SK-MEL-5 (cell line): ENCODE measurements at regions not wholly inside any gene's neighbourhood (a gene's known extent, or its start where the extent isn't known, plus 50 kb on each side); places are given as distances from the start of the nearest gene placed in this dataset.

Experiments
- DNase-seq: peaks from one replicate; pipeline ENCODE4 v3.0.0-alpha.2; 2016; ENCODE audit warnings: low read depth, low spot score
- in situ Hi-C: cut with HindIII; loops from 2 replicates; pipeline ENCODE4 v1.10.0; 2016; ENCODE audit warnings: low sequenced_read_pairs, high pct_unique_total_duplicates, low pct_unique_long_range_greater_than_20kb

DNA sequence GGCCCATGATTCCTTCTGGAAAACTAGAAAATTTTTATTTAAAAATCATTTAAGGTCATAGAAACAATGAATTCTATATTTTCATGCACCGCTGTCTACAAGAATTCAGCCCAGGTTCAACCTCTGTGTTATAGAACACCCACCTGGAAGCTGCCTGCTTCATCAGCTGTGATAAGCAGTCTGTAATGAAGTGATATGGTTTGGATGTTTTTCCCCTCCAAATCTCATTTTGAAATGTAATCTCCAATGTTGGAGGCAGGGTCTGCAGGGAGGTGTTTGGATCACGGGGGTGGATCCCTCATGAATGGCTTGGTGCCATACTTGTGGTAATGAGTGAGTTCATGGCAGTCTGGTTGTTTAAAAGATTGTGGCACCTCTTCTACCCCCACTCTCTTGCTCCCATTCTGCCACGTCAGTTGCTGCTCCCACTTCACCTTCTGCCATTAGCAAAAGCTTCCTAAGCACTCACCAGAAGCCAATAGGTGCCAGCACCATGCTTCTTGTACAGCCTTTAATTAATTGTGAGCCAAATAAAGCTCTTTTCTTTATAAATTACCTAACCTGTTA lies 55.6 kb downstream of the MRPL32 start:
- no peak for DNase-seq

DNA sequence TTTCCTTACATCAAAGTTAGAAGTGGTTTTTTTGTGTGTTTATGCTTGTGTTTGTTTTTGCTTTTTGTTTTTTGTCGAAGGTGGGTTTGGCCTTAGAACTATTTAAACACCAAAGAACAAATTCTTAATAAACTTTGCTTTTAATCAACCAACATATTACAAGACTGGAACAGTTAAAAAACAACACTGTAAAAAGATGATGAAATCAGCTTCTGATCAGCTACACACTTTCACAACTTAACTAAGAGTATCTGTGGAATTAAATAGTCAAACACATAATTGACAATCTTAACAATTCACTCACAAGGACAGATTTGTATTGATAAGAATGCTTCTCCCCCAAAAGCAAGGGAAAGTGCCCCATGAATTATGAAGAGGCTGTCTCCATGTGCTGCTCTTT lies 58.8 kb downstream of the MRPL32 start:
- no peak for DNase-seq
- in situ Hi-C loops: no loop called here

More for the DNA sequence above, 55.6 kb downstream of the MRPL32 start:
- in situ Hi-C loops: no loop called here

DNA sequence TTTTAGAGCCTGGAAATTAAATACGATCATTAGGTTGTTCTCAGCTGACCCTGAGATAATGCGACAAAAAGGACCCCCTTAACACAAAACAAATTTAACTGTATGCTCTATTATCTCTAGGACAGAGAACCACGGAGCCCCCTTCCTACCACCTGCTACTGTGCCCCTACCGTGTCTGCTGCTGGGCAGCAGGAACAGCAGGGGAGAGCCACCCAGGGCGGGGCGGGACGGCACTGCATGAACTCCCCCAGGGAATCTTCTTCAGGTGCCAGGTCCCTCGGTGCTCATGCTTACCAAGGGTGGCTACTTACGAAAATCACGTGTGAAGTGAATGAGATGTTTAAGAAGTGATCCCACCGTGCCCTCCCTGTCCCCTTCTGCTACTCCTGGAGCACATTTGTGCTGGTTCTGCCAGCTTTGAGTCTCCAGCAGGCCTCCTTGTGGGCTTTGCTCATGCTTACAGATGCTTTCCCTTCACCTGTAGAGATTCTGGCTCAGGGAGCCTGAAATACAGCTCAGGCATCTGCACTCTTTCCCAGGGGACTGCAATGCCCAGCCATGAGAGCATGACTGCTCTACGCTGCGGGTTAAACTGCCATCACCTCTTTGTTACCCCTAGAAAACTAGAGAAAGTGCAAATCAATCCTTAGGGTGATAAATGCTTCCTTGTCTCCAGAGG lies 59.9 kb downstream of the MRPL32 start:
- DNase-seq: no peak
- in situ Hi-C loops: no loop called here

DNA sequence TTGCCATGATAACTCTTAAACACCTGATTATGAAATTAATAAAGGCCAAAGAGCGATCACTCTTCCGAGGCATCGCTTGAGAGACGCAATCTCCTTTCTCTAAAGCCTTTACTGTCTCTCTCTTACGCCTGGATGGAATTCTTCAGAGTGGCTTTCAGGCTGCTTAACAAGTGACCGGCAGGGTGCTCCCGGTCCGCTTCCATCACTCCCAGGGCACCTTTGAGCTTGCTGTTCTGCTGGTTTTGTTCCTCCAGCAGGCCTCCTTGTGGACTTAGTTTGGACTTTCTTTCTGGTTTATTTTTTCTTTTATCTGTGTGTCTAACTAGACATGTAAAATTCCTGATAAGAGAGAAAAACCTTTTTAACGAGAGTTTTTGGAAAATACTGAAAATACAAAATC lies 60.9 kb downstream of the MRPL32 start:
- DNase-seq: peak; percentile 47
- in situ Hi-C loops: no loop called here

DNA sequence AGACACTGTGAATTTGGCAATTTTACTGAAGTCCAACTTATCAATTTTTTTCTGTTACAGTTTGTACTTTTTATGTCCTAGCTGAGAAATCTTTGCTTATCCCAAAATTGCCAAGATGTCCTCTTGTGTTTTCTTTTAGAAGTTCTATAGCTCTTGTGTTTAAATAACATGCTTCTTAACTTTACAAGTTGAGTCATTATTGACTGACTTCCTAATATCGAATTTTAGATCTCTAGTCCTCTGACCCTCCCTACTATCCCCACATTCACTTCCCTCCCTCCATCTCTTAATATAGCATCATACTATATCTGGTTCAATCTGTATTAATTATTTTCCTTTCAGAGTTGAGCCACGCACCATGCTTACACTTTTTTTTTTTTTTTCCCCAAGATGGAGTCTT lies 61.9 kb downstream of the MRPL32 start:
- no peak for DNase-seq
- in situ Hi-C loops: no loop called here

DNA sequence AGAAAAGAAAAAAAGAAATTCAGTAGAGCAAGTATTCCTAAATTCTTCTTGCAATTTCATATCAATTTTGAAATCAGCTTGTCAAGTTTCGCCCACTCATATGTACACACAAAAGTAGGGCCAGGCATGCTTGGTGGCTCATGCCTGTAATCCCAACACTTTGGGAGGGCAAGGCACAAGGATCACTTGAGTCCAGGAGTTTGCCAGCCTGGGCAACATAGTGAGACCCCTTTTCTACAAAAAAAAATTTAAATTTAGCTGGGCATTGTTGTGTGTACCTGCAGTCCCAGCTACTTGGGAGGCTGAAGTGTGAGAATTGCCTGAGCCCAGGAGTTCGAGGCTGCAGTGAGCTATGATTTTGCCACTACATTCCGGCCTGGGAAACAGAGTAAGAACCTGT lies 65.4 kb downstream of the MRPL32 start:
- in situ Hi-C loops: no loop called here
- DNase-seq: no peak

DNA sequence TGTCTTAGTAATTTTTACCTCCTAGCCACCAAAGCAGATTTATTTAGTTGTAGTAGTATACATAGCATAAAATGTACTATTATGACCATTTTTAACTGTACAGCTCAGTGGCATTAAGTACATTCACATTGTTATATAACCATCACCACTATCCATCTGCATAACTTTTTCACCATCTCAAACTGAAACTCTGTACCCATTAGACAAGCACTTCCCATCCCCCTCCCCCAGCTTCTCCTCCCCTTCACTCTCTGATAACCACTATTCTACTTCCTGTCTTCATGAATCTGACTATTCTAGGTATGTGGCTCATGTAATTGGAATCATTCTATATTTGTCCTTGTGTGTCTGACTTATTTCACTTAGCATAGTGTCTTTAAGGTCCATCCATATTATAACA lies 71.9 kb downstream of the MRPL32 start:
- in situ Hi-C loops: no loop called here
- no peak for DNase-seq

DNA sequence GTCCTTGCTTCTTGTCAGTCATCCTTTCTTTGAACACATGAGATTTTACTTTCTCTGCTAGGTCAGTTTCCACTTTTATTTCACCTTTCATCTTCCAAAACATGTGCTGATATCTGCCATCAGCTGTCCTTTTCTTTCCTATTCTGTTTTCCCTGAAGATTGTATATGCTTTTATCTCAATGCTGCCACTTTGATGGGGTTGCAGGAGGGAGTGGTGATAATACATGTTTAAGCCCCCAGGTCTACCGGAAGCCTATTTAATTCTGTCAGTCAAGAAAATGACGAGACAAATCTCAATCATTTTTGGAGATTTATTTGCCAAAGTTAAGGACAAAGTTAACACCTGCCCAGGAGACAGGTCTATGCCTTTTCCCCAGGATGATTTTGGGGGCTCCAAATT lies 73.8 kb downstream of the MRPL32 start:
- DNase-seq: no peak
- in situ Hi-C loops: no loop called here

DNA sequence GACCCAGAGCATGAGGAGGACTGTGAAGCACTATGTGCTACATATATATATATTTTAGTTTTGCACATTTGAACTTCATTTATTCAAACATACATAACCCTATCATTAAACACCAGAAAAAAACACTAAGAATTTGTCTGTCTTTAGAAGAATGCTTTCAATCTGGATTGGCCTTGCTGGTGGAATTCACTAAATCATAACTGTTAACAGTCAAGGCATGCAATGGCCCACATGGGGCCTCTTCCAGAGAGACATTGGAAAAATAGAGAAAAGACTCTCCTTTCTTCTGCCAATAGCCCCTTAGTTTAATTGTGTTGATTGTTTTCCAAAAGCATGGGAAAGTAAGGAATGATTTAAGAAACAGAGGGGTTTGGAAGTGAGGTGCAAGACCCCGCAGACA lies 77.9 kb downstream of the MRPL32 start:
- no peak for DNase-seq
- in situ Hi-C loops: no loop called here

DNA sequence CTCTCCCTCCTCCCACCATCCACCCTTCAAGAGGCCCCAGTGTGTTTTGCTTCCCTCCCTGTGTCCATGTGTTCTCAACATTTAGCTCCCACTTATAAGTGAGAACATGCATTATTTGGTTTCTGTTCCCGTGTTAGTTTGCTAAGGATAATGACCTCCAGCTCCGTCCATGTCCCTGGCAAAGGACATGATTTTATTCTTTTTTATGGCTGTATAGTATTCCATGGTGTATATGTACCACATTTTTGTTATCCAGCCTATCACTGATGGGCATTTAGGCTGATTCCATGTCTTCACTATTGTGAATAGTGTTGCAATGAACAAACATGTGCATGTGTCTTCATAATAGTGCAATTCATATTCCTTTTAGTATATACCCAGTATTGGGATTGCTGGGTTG lies 79.7 kb downstream of the MRPL32 start:
- no peak for DNase-seq
- in situ Hi-C loops: no loop called here

DNA sequence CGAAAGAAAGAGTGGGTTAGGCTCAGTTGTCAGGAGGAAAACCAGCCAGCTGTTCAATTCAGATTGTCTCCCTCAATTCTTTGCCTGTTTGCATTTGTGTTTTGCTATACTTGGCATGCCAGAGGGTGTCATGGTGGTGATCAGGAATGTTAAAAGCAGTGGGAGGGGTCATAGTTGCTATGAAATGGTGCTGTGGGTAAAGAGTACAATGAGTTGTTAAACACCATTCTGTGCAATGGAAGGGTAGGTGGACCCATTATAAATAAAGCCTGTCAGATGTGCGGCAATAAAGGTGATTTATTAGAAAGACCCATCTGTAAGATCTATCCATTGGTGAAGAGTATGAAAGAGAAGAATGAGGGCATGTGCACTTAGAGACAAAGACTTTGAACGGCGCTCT lies 82.2 kb downstream of the MRPL32 start:
- in situ Hi-C loops: no loop called here

DNA sequence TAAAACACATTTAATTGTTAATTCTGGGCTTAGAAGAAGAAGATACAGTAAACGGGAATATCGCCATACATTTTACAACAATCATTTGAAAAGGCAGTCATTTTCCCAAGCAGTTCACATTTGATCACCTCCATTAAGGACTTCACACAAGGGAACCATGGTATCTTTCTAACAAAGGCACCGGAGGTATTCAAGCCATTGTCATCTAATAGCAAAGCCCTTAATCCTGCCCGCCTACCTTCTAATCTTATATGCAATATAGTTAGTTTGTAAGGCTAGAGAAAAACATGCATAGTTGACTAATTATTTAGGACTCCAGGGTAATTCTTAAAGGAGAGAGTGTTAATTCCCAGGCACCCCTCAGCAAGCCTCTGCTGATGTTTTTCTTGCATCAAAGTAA lies 83.1 kb downstream of the MRPL32 start:
- in situ Hi-C loops: no loop called here
- no peak for DNase-seq

More for the DNA sequence above, 82.2 kb downstream of the MRPL32 start:
- no peak for DNase-seq

DNA sequence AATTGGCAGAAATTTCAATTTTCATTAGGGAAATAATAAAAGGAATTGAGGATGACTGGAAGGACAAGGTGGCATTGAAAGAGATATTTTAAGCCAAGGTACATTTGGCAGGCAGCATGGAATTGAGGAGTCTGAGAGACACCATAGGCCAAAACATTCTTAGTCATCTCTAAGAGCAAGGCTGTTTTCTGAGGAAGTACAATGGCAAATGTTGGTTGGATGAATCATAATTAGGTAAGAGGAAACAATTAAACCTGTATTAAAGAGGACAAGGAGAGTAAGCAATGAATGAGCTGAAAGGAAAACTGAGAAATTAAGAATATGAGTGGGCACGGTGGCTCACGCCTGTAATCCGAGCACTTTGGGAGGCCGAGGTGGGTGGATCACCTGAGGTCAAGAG lies 86.3 kb downstream of the MRPL32 start:
- no peak for DNase-seq
- in situ Hi-C loops: no loop called here

DNA sequence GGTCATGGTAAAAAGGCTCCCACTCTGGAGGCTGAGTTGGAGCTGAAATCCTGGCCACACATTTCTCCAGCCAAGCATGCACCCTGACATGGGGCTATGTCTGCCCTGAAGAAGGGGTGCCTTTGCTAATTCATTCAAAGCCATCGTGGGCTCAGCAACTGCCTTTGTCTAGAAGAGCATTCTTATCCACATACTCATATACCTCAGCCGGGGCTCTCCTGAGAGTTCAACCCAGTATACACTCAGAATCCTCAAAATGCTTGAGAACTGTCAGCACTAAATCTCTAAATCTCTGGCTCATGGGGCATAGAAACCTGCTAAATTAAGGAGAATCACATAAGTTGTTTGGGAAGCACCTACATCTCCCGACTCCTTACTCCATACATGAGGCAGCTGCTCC lies 89.3 kb downstream of the MRPL32 start:
- no peak for DNase-seq
- in situ Hi-C loops: no loop called here

DNA sequence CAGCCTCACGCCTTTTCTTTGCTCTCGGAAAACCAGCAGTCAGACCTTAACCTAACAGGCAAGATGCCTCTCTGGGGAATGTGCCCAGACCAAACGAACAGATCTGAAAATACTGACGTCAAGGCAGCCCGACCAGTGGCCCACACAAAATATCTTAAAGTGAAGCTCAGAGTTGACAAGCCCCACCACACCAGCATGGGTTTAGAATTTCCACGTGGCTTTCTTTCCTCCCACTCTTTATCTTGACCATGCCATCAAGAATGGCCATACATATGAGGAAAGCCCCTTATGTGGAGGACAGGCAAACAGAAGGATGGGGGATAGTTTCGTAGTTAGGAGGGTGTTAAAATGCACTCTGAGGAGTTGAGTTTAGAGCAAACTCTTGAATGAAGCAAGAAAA lies 89.8 kb downstream of the MRPL32 start:
- no peak for DNase-seq
- in situ Hi-C loops: no loop called here

DNA sequence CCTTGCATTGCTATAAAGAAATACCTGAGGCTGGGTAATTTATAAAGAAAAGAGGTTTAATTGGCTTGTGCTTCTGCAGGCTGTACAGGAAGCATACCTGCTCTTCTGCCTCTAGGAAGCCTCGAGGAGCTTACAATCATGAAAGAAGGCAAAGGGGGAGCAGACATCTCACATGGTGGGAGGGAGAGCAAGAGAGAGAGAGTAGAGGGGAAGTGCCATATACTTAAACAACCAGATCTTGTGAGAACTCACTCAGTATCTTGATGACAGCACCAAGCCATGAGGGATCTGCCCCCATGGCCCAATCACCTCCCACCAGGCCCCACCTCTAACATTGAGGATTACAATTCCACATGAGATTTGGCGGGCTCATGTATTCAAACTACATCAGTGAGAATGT lies 79.1 kb upstream of the HECW1 start:
- in situ Hi-C loops: no loop called here

DNA sequence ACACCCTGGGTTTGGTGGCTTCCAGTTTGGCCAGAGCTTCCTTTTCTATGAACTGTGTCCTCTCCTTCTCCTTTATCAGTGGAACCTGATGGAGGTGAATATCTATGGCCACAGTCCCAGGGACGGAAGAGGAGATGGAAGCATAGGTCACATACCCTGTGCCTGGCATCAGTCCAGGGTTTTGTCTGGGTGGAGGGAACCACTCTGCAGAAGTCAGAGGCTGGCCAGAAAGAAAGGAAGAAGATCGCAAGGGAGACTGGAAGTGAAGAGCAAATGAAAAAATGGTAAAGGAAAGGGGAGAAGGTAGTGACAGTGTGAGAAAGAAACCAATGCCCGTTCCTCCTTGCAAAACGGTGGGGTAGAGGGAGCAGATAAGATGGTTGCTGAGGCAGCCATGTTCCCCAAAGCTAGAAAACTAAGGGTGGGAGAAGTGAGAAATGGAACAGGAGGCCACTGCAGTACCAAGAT lies 77.9 kb upstream of the HECW1 start:
- no peak for DNase-seq
- in situ Hi-C loops: no loop called here

More for the DNA sequence above, 79.1 kb upstream of the HECW1 start:
- DNase-seq: no peak

DNA sequence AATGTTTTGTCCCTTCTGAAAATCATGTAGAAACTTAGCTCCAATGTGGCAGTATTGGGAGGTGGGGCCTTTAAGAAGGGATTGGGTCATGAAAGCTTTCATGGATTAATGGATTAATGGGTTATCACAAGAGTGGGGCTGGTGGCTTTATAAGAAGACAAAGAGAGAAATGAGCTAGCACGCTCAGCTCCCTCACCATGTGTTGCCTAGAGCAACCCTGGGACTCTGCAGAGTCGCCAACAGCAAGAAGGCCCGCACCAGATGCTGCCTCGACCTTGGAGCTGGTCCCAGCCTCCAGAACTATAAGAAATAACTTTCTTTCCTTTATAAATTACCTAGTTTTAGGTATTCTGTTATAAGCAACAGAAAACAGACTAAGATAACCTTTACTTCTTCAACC lies 74.9 kb upstream of the HECW1 start:
- in situ Hi-C loops: no loop called here
- no peak for DNase-seq

DNA sequence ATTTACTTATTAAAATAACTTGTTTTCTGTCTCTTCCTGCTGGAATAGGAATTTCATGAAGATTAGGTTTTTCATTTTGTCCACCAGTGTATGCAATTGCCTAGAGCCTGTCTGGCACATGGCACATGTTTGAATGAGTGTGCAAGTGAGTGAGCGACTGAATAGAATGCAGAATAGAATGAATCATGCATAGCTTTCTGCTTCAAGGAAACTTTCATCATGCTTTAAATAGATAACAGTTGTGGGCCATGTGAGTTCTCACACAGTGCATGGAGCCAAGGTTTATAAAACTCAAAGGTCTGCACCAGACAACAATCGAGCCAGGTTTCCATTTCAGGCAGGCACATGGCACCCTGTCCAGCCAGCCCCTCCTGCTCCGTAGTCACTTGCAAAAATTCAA lies 74.2 kb upstream of the HECW1 start:
- in situ Hi-C loops: no loop called here
- no peak for DNase-seq

DNA sequence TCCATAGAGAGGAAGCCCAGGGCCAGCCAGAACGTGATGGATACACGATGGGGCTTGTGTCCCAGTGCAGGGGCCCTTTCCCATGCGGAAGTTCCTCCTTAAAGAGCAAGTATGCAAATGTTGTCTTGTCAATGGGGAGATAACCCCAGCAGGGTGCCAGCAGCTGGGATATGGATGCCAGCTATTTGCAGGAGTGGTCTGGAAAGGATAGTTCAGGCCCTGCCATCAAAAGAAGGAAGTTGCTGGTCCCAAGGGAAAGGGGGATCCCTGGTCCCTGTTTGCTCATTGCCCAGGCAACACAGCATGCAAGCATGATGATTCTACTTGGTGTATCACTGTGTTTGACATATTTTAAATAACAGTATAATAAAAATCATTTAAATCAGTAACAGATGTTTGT lies 73.1 kb upstream of the HECW1 start:
- DNase-seq: no peak

More for the DNA sequence above, 73.1 kb upstream of the HECW1 start:
- in situ Hi-C loops: no loop called here
